Endothelial cell of umbilical vein (primary cell): ENCODE measurements at regions not wholly inside any gene's neighbourhood (a gene's known extent, or its start where the extent isn't known, plus 50 kb on each side); places are given as distances from the start of the nearest gene placed in this dataset.
"Not testable (repeated sequence)": the region's sequence is repeated elsewhere in the genome, so short reads cannot be mapped to it uniquely, and the experiment has no call there.

ENCODE experiments used
- BruUV-seq: library from RNA; stranded (reverse); fragments of 400-500 nt; replicated peaks from 2 replicates; lab custom pipeline; 2021; lab: Mats Ljungman, UMichigan
- CTCF ChIA-PET: fragments of 300-600, 350-600 bp; sonication (Branson Sonifier 250); formaldehyde crosslinking; loops from one replicate; lab custom pipeline; 2021; ENCODE audit warnings: antibody characterized with exemption, inconsistent platforms; lab: Charles Lee
- POLR2A ChIA-PET: fragments of 300-600, 350-600 bp; sonication (Branson Sonifier 250); formaldehyde crosslinking; loops from one replicate; lab custom pipeline; 2021; ENCODE audit warnings: antibody characterized with exemption, inconsistent platforms; lab: Charles Lee
- DNase-seq: peaks from one replicate; pipeline ENCODE4 v3.0.0-alpha.2; 2011; ENCODE audit warnings: low read depth, low spot score
- FAIRE-seq: peaks from 2 replicates; lab custom pipeline; 2011; peaks lifted over from hg19 to GRCh38; lab: Jason Lieb, UNC
- H2AFZ ChIP-seq: 2 replicates; pipeline ENCODE4 v1.6.0; 2012; ENCODE audit warnings: low read depth, low read length, control low read depth, inconsistent platforms
- H3K27ac ChIP-seq: 2 replicates; pipeline ENCODE4 v1.5.1; 2011; ENCODE audit warnings: low read depth, mild to moderate bottlenecking, control low read depth, low read length, moderate library complexity; ENCODE audit not compliant: insufficient read depth
- H3K27me3 ChIP-seq, 2 experiments: 2 replicates each; pipeline versions ENCODE4 v1.6.0 to v1.6.1; 2011; ENCODE audit warnings: low read length in 2 of 2, mixed read lengths in 1 of 2; ENCODE audit not compliant: control insufficient read depth in 2 of 2, insufficient read depth in 2 of 2
- H3K36me3 ChIP-seq, 2 experiments: 2 replicates in 1 of 2; 3 replicates in 1 of 2; pipeline ENCODE4 v1.5.1; 2011; ENCODE audit warnings: low read length in 2 of 2, mild to moderate bottlenecking in 1 of 2, moderate library complexity in 1 of 2; ENCODE audit not compliant: control insufficient read depth in 2 of 2, insufficient read depth in 2 of 2; ENCODE audit errors: extremely low read depth in 1 of 2
- H3K4me1 ChIP-seq: 3 replicates; pipeline ENCODE4 v1.5.1; 2011; ENCODE audit warnings: mild to moderate bottlenecking, low read length; ENCODE audit not compliant: control insufficient read depth, insufficient read depth; ENCODE audit errors: extremely low read depth
- H3K4me2 ChIP-seq: 2 replicates; pipeline ENCODE4 v1.6.1; 2011; ENCODE audit warnings: low read length, control low read depth, mixed read lengths; ENCODE audit not compliant: insufficient read depth
- H3K4me3 ChIP-seq, 3 experiments: fragments of 200-600 bp in 1 of 3; sonication (generic), shearing (Covaris generic) in 1 of 3; replicated peaks in 1 of 3; 2 replicates each; pipeline ENCODE4 v1.5.1; 2011 to 2016; ENCODE audit warnings: control low read depth in 3 of 3, low read length in 3 of 3, mild to moderate bottlenecking in 2 of 3, inconsistent platforms in 1 of 3, low read depth in 1 of 3, moderate library complexity in 1 of 3; ENCODE audit not compliant: insufficient read depth in 1 of 3
- H3K79me2 ChIP-seq: 2 replicates; pipeline ENCODE4 v1.6.0; 2012; ENCODE audit warnings: low read length, inconsistent platforms; ENCODE audit not compliant: control insufficient read depth, insufficient read depth
- H3K9ac ChIP-seq: replicated peaks from 2 replicates; pipeline ENCODE3; 2011; ENCODE audit warnings: low read length, control low read depth; ENCODE audit not compliant: insufficient read depth; ENCODE audit errors: extremely low read depth
- H3K9me1 ChIP-seq: replicated peaks from 3 replicates; pipeline ENCODE4 v1.6.0; 2011; ENCODE audit warnings: mild to moderate bottlenecking, low read length; ENCODE audit not compliant: control insufficient read depth, insufficient read depth; ENCODE audit errors: extremely low read depth
- H3K9me3 ChIP-seq: replicated peaks from 2 replicates; pipeline ENCODE4 v1.5.1; 2012; ENCODE audit warnings: low read length, inconsistent platforms; ENCODE audit not compliant: control insufficient read depth, insufficient read depth
- H4K20me1 ChIP-seq: replicated peaks from 2 replicates; pipeline ENCODE3; 2011; ENCODE audit warnings: mild to moderate bottlenecking, low read length; ENCODE audit not compliant: control insufficient read depth, insufficient read depth; ENCODE audit errors: extremely low read depth
- CTCF ChIP-seq, 2 donors: IDR thresholded peaks; 1 replicate in 1 of 2; 2 replicates in 1 of 2; pipeline ENCODE4 v1.5.1; 2011; ENCODE audit warnings: low read length in 2 of 2, mild to moderate bottlenecking in 2 of 2, moderate library complexity in 2 of 2, control low read depth in 1 of 2, inconsistent platforms in 1 of 2, low read depth in 1 of 2; ENCODE audit not compliant: insufficient read depth in 1 of 2; ENCODE audit errors: extremely low read depth in 1 of 2
- EZH2 ChIP-seq: IDR thresholded peaks from 2 replicates; pipeline ENCODE4 v1.6.1; 2012; ENCODE audit warnings: borderline replicate concordance, low read depth, mild to moderate bottlenecking, moderate library complexity, low read length, inconsistent platforms; ENCODE audit not compliant: severe bottlenecking
- FOS ChIP-seq: IDR thresholded peaks from 2 replicates; pipeline ENCODE4 v1.6.1; 2011; ENCODE audit warnings: mild to moderate bottlenecking, low read length, moderate library complexity, borderline replicate concordance; ENCODE audit not compliant: insufficient read depth
- MAX ChIP-seq: IDR thresholded peaks from 2 replicates; pipeline ENCODE4 v1.6.1; 2011; ENCODE audit not compliant: insufficient read depth, insufficient read length
- MYC ChIP-seq: IDR thresholded peaks from one replicate; pipeline ENCODE4 v1.6.1; 2011; ENCODE audit warnings: mild to moderate bottlenecking, low read depth, low read length
- POLR2A ChIP-seq: IDR thresholded peaks from 2 replicates; pipeline ENCODE4 v1.6.1; 2012; ENCODE audit warnings: low read depth, mild to moderate bottlenecking, control low read depth, low read length
- POLR2AphosphoS5 ChIP-seq: IDR thresholded peaks from 2 replicates; pipeline ENCODE4 v1.6.1; 2012; ENCODE audit warnings: low read depth, mild to moderate bottlenecking, control low read depth, low read length, moderate library complexity; ENCODE audit not compliant: insufficient read depth
- dilution Hi-C: fragments of 300-500 bp; cut with MboI; formaldehyde crosslinking; loops from one replicate; pipeline ENCODE4 v1.15.0; 2019; ENCODE audit warnings: low sequenced_read_pairs; ENCODE audit not compliant: extremely low pct_ligation_motif_present
- intact Hi-C: fragments of 100-400 bp; cut with micrococcal nuclease; formaldehyde crosslinking; loops from one replicate; pipeline ENCODE4 v1.10.0; 2022

GRCh38 chr1:21368515-21369289 is 71.2 kb upstream of the NBPF3 start:
- dilution Hi-C loops: loop anchor here (10.0 kb wide), 1 partner anchor 124 kb away; no protein-coding TSS in a partner anchor
- FAIRE-seq: peak; percentile 98
- H3K9me3 ChIP-seq: no peaks in the 10 kb centered on the region

GRCh38 chr1:21367973-21368514 is 71.9 kb upstream of the NBPF3 start:
- CTCF ChIA-PET: interaction anchor here (0.5 to 10.1 kb wide), 51 partner anchors 11 to 1049 kb away, joined by 3 to 301 read pairs (median 7); partner anchors contain the start of gene ECE1
- H3K27me3 ChIP-seq: not testable (repeated sequence)

More at GRCh38 chr1:21368515-21369289, 71.2 kb upstream of the NBPF3 start:
- H3K4me1 ChIP-seq: peaks cover 7% of the 10 kb centered on the region
- no TSS peak for BruUV-seq
- H3K27ac ChIP-seq: no peak overlapping the region
- no peak overlapping the region for H3K4me3 ChIP-seq
- H3K9ac ChIP-seq: no peak overlapping the region
- no peaks in the 10 kb centered on the region for H3K27me3 ChIP-seq
- no peaks in the 10 kb centered on the region for H4K20me1 ChIP-seq
- peak overlapping the region; percentile 27 for H3K4me2 ChIP-seq
- POLR2A ChIA-PET: interaction anchor here (0.6 to 0.7 kb wide), 3 partner anchors 38 to 152 kb away, joined by 3 to 4 read pairs (median 3); no protein-coding TSS in a partner anchor
- CTCF ChIA-PET: interaction anchor here (0.5 to 10.1 kb wide), 61 partner anchors 8 to 1048 kb away, joined by 3 to 301 read pairs (median 5); partner anchors contain the start of gene ECE1
- TF ChIP-seq FOS (no peak), POLR2AphosphoS5 (peak; percentile 14), EZH2 (no peak), MYC (no peak), POLR2A (no peak), CTCF (IDR thresholded peaks at IDR 0.05; ENCODE audit: extremely low read depth in 1 of 2, insufficient read depth in 1 of 2, low read depth in 1 of 2, low read length in 2 of 2) (peak; percentile 97 to 98), MAX (no peak)
- intact Hi-C loops: loop anchor here (1.0 to 2.0 kb wide), 8 partner anchors 23 to 672 kb away; no protein-coding TSS in a partner anchor
- peak; percentile 92 for DNase-seq
- peak overlapping the region; percentile 11 for H2AFZ ChIP-seq
- no peaks in the 10 kb centered on the region for H3K9me1 ChIP-seq
- H3K36me3 ChIP-seq: no peaks in the 10 kb centered on the region
- H3K79me2 ChIP-seq: no peaks in the 10 kb centered on the region

More at GRCh38 chr1:21367973-21368514, 71.9 kb upstream of the NBPF3 start:
- not testable (repeated sequence) for H3K4me1 ChIP-seq, H3K9ac ChIP-seq, H3K9me3 ChIP-seq, H3K36me3 ChIP-seq, H4K20me1 ChIP-seq, H3K9me1 ChIP-seq, H3K79me2 ChIP-seq, H3K27ac ChIP-seq, FAIRE-seq, BruUV-seq, H3K4me3 ChIP-seq, DNase-seq
- POLR2A ChIA-PET: interaction anchor here (0.6 to 0.7 kb wide), 2 partner anchors 38 to 152 kb away, joined by 3 to 4 read pairs; no protein-coding TSS in a partner anchor
- H3K4me2 ChIP-seq: peak overlapping the region; percentile 27
- dilution Hi-C loops (loop anchor here (10.0 kb wide), 1 partner anchor 123 kb away; no protein-coding TSS in a partner anchor), intact Hi-C loops (loop anchor here (1.0 to 2.0 kb wide), 8 partner anchors 23 to 672 kb away; no protein-coding TSS in a partner anchor)
- H2AFZ ChIP-seq: peak overlapping the region; percentile 11
